ENCODE measurements at regions not wholly inside any gene's neighbourhood (a gene's known extent, or its start where the extent isn't known, plus 50 kb on each side); places are given as distances from the start of the nearest gene placed in this dataset.

GRCh38 chr10:86599729-86600128 lies 54.6 kb upstream of the OPN4 start:
- TF ChIP-seq CTCF (IDR thresholded peaks at IDR 0.05; ENCODE audit: poor library complexity) (no peak), EZH2phosphoT487 (IDR thresholded peaks at IDR 0.05; ENCODE audit: low read depth, severe bottlenecking, unreplicated experiment) (no peak)
